ENCODE measurements at regions not wholly inside any gene's neighbourhood (a gene's known extent, or its start where the extent isn't known, plus 50 kb on each side); places are given as distances from the start of the nearest gene placed in this dataset.

GRCh38 chr3:165899066-165899465 is 61.8 kb upstream of the BCHE start:
- Histone ChIP-seq H3K27me3 (ENCODE audit: control insufficient read depth, insufficient read depth, low read length, poor library complexity, severe bottlenecking) (no peaks in the 10 kb centered on the region), H3K9me3 (ENCODE audit: control insufficient read depth, low read length) (no peaks in the 10 kb centered on the region)
- no CpG with 5 or more reads among the region's 1 CpG for WGBS, 2 experiments

GRCh38 chr3:165897137-165897536 is 59.9 kb upstream of the BCHE start:
- WGBS, 2 experiments, result 90 to 92% methylated on average over 7 of the region's 7 CpGs
- no peaks in the 10 kb centered on the region for H3K4me1 ChIP-seq (ENCODE audit: control insufficient read depth, insufficient read depth, low read length)
- no peak overlapping the region for H3K4me3 ChIP-seq (ENCODE audit: insufficient read depth, low read depth, low read length)
- no peak overlapping the region for H3K27ac ChIP-seq (ENCODE audit: insufficient read depth, low read depth, low read length, poor library complexity, severe bottlenecking)
- no peaks in the 10 kb centered on the region for H3K9me3 ChIP-seq (ENCODE audit: control insufficient read depth, low read length)
- H3K27me3 ChIP-seq (ENCODE audit: control insufficient read depth, insufficient read depth, low read length, poor library complexity, severe bottlenecking), result no peaks in the 10 kb centered on the region
- no peaks in the 10 kb centered on the region for H3K36me3 ChIP-seq (ENCODE audit: control insufficient read depth, insufficient read depth, low read length)

More at GRCh38 chr3:165899066-165899465, 61.8 kb upstream of the BCHE start:
- no peaks in the 10 kb centered on the region for H3K4me1 ChIP-seq (ENCODE audit: control insufficient read depth, insufficient read depth, low read length)
- H3K36me3 ChIP-seq (ENCODE audit: control insufficient read depth, insufficient read depth, low read length), result no peaks in the 10 kb centered on the region
- H3K27ac ChIP-seq (ENCODE audit: insufficient read depth, low read depth, low read length, poor library complexity, severe bottlenecking), result no peak overlapping the region
- H3K4me3 ChIP-seq (ENCODE audit: insufficient read depth, low read depth, low read length), result no peak overlapping the region

DNA sequence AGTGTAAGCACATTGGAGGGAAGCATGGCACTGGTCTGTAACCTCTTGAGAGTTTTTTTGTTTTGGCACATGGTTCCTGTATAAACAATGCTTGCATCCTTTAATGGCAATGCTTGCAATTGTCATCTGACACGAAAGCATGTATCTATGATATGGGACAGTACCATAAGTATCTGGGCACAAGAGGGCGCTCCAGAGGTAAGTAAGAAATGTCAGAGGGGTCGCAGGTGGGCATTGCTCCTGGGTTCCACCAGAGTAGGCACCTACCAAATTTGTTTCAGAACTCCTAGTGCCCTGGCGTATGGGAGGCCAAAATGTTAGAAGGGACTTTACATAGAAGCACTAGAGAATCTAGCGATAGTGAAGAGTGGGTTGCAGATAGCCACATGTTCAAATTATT is 58.7 kb upstream of the BCHE start:
- Histone ChIP-seq H3K27me3 (ENCODE audit: control insufficient read depth, insufficient read depth, low read length, poor library complexity, severe bottlenecking) (no peaks in the 10 kb centered on the region), H3K4me3 (ENCODE audit: insufficient read depth, low read depth, low read length) (no peak overlapping the region), H3K9me3 (ENCODE audit: control insufficient read depth, low read length) (no peaks in the 10 kb centered on the region), H3K4me1 (ENCODE audit: control insufficient read depth, insufficient read depth, low read length) (no peaks in the 10 kb centered on the region), H3K27ac (ENCODE audit: insufficient read depth, low read depth, low read length, poor library complexity, severe bottlenecking) (no peak overlapping the region), H3K36me3 (ENCODE audit: control insufficient read depth, insufficient read depth, low read length) (no peaks in the 10 kb centered on the region)
- 47 to 49% methylated on average over 5 of the region's 5 CpGs for WGBS, 2 experiments

DNA sequence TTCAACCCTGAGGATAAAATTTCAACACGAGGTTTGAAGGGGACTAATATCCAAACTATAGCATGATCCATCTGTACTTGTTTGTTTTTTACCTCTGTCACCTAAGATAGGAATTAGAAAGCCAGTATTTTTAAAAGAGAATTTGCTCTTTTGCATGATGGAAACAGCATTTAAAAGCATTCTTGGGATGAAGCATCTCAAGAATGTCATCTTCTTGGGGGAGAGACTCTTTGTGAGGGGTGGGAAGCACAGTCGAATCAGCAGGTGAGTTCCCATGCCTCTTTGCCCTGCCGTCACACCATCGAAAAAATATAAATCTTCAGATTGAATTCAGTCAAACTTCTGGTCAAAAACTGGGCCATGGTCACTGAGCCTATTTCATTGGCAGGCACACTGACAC is 55.3 kb upstream of the BCHE start:
- Histone ChIP-seq H3K4me1 (ENCODE audit: control insufficient read depth, insufficient read depth, low read length) (no peaks in the 10 kb centered on the region), H3K9me3 (ENCODE audit: control insufficient read depth, low read length) (no peaks in the 10 kb centered on the region), H3K27ac (ENCODE audit: insufficient read depth, low read depth, low read length, poor library complexity, severe bottlenecking) (no peak overlapping the region), H3K36me3 (ENCODE audit: control insufficient read depth, insufficient read depth, low read length) (no peaks in the 10 kb centered on the region), H3K4me3 (ENCODE audit: insufficient read depth, low read depth, low read length) (no peak overlapping the region), H3K27me3 (ENCODE audit: control insufficient read depth, insufficient read depth, low read length, poor library complexity, severe bottlenecking) (no peaks in the 10 kb centered on the region)
- 62 to 75% methylated on average over 4 of the region's 4 CpGs for WGBS, 2 experiments

Data from ectodermal cell (in vitro differentiated cells).